ENCODE measurements at regions not wholly inside any gene's neighbourhood (a gene's known extent, or its start where the extent isn't known, plus 50 kb on each side); places are given as distances from the start of the nearest gene placed in this dataset.

DNA sequence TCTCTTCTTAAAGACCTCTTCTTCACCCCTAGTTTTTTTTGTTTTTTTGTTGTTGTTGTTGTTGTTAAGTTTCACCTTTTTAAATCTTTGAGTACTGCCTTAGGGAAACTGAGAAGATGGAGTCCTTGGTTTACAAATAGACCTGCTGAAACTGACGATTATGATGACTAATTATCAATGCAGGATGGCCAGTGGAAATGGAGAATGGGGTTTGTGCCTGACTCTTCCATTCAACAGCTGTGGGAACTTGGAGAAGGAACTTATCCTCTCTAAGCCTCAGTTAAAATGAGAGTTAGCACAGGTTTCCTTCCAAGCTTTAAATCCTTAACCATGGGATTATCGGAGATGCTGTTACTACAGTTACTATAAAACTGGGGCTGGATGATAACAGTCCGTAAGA, 66.7 kb upstream of the PNMA1 start:
- no peak for DNase-seq

DNA sequence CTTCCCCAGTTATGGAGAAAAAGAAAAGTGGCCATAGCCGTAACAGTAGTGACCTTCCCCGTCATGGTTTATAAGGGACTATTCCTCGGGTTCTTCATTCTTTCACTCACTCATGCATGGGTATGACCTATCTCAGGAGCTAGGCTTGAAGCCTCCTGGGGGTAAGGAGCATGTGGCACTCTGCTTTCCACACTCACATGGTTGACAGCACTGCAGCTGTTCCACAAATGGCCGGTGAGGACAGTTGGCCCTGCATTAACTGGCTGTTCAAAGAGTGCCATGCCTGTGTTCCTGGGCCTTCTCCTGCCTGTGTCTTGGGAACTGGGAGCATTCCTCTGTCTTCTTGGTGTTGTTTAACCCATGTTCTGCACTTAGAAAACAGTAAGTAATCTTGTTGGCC, 66.2 kb upstream of the PNMA1 start:
- no peak for DNase-seq

DNA sequence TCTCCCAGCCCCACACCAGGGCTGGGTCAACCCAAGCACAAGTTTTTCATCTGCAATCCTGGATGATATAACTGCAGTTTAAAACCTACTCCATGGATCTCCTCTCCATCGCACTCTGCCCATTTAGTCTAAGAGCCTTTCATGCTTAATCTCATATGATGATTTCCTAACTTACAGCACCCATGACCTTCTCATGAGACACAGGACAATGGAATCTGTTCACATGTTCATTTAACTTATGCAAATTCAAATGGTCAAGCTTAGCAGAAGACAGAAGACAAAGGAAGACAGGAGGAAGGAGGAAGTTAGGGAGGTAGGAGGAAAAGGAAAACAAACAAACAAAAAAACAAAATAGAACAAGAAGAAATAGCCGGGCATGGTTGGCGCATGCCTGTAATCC, 64.6 kb upstream of the PNMA1 start:
- no peak for DNase-seq

DNA sequence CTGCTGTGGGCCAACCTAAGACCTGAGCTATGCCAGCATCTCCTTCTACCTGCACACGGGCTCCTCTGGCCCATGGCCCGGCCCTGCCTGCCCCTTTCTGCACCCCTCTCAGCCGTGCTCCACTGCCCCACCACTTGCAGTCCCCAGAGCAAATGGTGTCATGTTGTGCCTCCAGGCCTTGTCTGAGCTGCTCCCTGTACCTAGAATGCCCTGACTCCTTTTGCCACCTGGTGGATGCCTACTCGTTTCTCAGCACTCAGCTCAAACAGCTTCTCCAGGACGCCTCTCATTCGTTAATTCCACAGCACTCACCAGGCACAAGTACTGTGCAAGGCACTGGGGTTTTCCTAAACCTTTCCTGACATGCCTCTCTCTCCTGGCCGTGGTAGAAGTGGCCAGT, 63.2 kb upstream of the PNMA1 start:
- no peak for DNase-seq

DNA sequence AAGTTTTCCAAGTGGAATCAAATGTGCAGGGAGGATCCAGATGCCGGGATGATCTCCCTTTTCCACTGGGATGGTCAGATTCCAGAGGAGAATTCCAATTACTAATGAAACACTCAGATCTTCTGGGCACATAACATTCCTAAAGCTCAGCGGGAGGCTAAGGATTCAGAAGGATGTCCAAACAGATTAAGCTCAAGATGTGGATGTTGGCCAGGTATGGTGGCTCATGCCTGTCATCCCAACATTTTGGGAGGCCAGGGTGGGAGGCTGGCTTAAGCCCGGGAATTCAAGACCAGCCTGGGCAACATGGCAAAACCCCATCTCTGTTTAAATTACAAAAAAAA, 62.0 kb upstream of the PNMA1 start:
- no peak for DNase-seq

DNA sequence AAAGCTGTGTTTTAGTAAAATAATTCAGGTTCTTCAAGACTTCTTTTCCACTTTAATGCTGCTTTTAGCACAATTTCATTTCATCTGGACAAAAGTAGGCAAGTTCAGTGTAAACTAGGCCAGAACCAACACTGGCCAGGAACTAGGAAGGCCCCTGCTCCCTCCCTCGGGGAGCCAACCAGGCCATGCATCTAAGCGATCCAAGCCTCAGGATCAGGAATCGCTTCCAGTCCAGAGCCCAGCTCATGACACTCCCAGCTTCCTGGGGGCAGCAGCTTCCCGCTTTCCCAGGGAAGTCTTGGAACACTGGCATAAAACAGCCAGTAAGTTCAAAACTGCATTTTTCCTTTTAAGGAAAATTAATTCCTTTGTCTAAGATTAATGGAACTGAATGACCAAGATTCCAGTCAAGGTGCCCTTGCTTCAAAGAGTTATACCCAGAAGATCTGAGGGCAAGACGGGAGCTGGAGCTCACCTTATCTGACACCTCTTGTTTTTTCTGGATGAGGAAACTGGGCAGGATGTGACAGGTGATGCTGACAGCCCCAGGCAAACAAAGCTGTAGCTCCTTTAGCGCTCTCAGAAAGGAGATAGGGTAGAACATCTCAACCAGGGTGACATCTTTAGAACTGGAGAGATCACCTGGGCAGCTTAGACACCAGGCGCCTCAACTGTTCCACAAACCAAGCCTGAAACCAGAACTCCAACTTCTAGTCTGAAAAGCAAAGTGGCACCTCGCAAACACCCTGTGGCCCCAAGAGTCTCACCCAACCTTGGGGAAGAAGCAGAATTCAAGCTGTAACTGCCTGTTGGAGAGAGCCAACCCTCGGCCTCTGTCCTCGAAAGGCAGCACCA, 61.4 kb upstream of the PNMA1 start:
- no peak for DNase-seq

DNA sequence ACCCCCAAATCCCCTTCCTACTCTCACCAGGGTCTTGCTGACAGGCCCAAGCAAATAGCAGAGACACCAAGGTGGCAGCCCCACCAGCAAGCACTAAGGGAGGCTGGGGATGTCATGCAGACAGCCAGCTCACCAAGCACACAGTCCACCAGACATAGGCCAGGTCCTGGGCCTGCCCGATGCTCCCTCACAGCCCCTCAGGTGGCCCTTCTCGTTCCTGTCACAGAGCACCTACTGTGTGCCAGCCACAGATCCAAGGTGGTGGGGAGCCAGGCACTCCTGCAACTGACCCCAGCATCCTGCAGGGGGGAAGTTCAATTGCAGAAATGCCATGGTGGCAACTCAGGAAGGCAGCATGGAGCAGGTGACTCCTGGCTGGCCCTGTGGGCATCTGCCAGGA, 60.5 kb upstream of the PNMA1 start:
- DNase-seq, result no peak

DNA sequence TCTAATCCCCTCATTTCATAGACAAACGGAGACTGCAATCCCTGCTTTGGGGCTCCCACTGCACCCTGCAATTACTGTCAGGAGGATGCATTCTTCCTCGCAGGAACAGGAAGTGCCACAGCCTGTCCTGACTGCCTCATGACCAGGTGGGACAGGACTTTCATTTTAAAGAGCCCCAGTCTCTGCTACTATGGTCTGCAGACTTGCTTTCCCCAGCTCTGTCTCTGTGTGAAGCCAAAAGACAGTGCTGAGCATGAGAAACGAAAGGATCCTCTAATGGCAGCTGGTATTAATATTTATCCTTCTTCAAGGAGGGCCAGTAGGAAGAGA, 60.0 kb upstream of the PNMA1 start:
- DNase-seq, result no peak

DNA sequence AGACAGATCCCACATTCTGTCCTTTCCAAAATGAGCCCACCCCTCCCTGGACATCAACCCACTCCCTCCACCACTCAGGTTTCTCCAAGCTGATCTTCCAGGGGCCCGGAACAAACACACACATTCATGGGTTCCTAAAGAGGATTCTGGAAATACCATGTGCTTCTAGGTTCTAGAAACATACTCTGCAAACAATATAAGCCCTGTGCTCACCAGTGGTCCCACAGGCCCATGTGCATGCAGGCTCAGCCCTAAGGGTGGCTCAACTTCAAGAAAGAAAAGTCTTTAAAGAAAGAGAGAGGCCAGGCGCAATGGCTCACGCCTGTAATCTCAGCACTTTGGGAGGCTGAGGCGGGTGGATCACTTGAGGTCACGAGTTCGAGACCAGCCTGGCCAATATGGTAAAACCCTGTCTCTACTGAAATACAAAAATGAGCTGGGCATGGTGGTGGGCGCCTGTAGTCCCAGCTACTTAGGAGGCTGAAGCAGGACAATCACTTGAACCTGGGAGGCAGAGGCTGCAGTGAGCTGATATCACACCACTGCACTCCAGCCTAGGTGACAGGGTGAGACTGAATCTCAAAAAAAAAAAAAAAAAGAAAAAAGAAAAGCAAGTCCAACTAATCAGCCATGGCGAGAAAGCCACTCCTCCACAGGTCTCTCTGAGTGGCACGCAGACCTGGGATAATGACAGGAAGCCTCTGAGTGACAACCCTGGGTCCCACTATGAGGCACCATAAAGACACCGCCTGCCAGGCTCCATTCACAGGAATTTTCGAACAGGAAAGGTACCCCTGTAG, 59.5 kb upstream of the PNMA1 start:
- DNase-seq, result no peak

DNA sequence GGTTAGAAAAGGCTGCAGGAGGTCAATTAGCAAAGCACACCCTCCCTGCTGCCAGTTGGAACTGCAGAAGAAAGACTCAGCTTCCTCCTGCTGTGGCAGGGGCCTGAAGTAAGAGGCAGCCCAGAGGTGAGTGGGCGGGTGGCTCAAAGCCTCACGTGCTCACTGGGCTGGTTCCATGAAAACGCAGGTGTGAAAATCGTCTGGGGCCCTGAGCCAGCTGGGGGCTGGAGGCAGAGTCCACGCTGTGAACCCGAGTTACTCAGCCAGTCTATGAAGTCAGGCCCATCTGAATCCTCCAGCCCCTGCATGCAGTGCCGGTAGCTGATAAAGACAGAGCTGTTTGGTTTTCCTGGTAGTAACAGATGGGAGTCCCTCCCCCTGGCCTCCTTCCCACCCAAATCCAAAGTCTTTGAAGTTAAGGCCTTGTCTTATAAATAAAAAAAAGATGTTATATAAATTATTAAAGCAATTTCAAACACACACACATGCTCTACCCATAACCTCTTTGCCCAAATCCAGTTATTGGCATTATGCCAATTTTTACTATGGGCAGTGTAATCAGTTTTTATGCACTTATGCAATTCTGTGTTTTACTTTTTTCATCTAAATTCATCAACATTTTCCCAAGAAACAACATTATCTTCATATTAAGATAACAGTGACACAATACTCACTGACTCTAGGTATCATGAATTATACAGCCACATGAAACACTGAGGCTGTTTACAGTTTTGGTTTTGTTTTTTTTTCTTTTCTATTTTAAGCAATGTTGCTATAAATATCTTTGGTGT, 57.9 kb upstream of the PNMA1 start:
- peak; percentile 62 for DNase-seq

DNA sequence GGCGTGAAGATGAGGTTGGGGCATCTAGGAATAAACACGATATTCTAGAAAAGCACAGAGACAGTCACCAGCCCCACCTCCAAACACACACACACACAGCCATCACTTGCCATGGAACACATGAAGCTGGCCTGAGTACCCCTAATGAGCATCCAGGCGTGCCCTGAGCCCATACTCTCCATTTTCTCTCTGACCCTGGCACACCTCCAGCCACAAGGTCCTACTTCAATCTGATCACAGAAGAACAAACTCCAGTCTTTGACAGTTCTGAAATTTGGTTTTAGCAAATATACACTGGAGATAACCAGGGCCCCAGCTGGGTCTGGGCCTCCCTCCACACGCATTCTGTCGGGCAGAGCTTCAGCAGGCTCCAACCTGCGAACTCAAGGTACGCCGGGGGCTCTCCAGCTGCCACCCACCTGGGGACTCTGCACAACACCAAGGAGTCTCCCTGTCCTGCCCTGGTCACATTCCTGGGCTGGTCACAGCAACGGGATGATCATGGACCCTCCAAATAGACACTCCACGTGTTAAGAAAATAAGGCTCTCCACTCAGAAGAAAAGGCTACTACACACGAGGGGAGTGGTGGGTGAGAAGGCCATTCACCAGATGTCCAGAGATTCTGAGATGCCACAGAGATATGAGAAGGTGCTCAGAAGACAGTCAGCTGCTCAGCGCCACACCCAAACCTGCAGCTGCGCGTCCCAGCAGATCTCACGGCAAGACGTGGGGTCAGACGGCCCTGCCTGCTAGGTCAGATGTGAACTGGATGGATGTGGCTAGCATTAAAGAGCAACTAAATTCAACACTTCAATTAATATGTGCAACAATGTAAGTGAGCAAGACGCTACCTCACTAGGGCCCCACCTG, 57.0 kb upstream of the PNMA1 start:
- no peak for DNase-seq

DNA sequence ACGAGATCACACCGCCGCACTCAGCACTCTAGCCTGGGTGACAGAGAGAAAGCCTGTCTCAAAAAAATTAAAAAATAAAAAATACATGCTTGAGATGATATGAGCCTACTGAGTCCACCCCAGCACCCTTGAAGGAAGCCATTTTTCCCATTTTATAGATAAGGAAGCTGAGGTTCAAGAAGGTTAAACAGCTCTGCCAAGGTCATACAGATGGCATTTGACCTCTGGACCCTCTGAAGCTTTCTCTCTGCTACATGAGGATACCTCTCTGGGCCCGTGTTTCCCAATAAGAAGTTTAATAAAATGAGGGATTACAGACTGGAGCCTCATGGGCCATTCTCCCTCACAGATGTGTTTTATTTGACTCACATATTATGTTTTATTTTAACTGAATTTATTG, 53.9 kb upstream of the PNMA1 start:
- DNase-seq, result no peak

DNA sequence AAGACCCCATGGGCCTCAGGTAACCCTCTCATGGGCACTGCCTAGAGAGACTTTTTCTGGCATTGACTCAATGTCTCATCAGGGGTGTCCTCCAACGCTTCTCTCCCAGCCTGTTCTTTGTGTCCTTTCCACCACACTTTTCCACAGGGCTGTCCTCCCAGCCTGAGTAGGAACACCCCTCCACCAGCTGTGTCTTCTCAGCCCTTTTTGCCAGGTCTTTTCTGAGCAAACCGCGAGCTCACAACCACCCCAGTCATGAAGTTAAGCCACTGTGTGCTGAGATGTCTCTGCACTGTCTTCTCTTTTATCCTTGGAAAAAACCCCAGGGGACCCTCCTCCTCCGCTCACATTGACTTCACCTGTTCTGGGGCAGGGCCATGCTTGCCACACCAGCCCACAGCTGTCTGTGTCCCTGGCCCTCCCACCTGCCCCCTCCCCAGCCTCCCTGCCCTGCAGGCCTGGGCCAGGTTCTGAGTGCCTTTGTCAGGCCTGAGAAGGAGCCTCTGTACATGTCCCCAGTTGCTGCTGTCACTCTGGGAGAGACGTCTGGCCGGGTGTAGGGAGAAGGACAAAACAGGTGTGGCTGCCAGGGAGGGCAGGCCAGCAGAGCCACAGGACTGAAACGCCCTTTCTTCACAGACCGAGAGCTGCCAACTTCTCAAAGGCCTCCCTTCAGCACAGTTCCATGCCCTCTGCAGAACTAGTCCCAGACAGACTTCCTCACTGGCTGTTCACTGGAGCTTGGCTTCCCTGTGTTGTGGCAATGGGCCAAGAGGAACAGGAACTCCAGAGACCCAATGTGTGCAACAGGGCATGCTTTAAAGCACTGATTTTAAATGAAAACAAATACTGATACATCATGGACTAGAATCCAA, 50.5 kb upstream of the PNMA1 start:
- no peak for DNase-seq

All from central memory CD4-positive, alpha-beta T cell (primary cell).